Tongue (tissue), 1 donor: ENCODE measurements at regions not wholly inside any gene's neighbourhood (a gene's known extent, or its start where the extent isn't known, plus 50 kb on each side); places are given as distances from the start of the nearest gene placed in this dataset.

Experiments
- DNase-seq: peaks from one replicate; pipeline ENCODE4 v3.0.0-alpha.2; 2015

GRCh38 chr18:2180586-2180985 is 390.7 kb downstream of the METTL4 start:
- no peak for DNase-seq

DNA sequence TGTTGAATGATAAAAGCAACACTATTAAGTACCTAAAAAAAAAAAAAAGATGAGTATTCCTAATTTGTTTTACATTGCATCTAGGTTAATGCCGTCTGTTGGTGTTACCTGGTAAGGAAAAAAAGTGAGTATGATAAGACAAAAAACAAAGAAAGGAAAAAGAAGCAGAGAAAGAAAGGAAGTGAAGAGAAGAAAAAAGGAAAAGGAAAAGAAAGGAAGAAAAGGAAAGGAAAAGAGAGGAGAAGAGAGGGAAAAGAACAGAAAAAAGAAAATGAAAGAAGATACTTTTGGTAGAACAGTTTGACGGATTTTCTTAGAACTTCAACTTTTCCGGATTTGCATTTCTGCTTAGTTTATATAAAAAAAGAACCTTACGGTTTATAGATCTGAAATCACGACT is 387.9 kb downstream of the METTL4 start:
- no peak for DNase-seq

GRCh38 chr18:2186967-2187366 is 384.3 kb downstream of the METTL4 start:
- DNase-seq = no peak

GRCh38 chr18:2188258-2188657 is 383.0 kb downstream of the METTL4 start:
- no peak for DNase-seq

- no peak for DNase-seq
Measured at GRCh38 chr18:2191180-2191790, 380.0 kb downstream of the METTL4 start.

DNA sequence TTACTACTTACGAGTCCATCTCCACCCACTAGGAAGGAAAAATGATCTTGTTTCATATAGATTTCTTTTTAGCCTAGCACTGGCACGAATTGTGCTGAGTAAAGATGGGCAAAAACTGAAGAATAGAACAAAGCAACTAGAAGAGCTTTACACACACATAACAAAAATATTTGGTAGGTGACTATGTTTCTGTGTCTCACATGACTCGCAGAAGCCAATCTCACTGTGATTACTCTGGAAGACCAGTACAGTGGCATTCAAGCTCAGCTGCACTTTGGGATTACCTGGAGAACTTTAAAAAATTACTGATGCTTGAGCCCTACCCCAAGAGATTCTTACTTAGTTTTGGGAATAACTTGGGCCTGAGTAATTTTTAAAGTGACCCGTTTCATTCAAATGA is 378.7 kb downstream of the METTL4 start:
- no peak for DNase-seq

DNA sequence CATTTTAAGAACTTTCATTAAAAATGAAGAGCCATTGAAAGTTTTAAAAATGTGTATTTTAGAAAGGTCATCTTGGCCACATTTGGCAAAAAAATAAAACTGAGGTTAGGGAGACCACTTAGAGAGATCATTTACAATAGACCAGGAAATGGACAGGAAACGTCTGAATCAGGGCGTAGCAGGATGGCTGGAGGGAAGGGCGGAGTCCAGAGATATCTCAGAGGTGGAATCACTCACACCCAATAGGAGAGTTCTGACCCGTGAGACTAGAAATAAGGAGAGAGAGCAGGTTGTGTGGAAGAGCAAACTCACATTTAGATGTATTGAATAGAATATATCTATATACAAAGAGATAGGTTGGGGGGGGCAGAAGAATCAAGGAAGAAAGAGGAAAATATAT is 373.4 kb downstream of the METTL4 start:
- DNase-seq = no peak

GRCh38 chr18:2199060-2199459 is 372.2 kb downstream of the METTL4 start:
- DNase-seq = no peak

GRCh38 chr18:2201036-2201600 is 370.2 kb downstream of the METTL4 start:
- peak; percentile 48 for DNase-seq

DNA sequence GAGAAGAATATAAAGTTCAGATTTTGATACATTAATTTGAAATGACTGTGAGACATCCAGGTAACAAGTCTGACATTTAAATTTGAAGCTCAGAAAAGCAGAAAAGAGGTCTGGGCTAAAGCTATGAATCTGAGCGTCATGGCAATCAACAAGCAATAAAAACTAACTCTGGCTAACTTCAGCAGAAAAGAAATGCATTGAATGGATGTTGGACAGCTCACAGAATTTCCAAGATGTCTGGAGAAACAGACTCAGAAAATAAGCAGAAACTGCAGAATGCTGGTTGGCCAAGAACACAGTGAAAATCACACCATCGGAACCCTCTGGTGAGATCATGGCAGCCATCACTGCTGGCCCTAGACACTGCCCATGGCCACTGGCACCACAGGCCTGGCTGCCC is 366.6 kb downstream of the METTL4 start:
- DNase-seq = peak; percentile 54

DNA sequence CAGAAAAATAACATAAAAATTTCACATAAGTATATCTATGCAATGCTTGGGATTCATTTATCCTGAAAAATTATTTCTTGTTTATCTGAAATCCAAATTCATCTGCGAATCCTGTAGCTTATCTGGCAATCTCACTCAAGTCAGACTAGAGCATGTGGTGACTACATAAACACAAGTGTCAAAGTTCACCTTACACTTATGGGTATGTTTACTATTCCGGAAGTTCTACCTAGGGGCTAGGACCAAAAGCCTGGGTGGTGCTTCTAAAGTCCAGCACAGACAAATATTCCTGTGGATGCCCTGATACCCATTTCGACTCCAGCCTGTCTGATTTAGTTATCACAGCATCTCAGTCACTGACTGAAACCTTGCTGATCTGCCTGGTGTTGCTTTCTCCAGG is 364.0 kb downstream of the METTL4 start:
- no peak for DNase-seq

DNA sequence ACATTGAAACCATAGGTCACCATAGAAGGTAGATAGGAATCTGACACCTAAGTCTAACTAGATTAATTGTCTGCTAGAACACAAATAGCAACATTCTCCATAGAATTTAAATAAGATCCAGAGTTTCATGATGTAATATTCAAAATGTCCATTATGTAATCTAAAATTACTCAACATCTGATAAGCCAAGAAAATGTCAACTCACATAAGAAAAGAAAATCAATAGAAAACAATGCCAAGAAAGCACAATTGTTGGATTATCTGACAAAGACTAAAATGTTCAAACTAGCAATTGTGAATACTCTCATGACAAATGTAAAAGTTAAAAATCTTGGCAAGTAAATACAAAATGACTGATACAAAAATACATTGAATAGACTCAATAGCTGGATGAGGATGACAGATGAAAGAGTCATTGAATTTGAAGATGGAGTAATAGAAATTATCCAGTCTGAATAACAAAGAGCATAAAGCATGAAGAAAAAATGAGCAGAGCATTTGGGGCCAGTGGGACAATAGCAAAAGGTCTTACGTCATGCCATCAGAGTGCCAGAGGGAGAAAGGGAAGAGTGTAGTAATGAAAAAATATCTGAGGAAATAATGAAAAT is 358.6 kb downstream of the METTL4 start:
- DNase-seq = peak; percentile 56

- no peak for DNase-seq
Measured at GRCh38 chr18:2213905-2214304, 357.4 kb downstream of the METTL4 start.

- no peak for DNase-seq
Measured at GRCh38 chr18:2217356-2217755, 353.9 kb downstream of the METTL4 start.

DNA sequence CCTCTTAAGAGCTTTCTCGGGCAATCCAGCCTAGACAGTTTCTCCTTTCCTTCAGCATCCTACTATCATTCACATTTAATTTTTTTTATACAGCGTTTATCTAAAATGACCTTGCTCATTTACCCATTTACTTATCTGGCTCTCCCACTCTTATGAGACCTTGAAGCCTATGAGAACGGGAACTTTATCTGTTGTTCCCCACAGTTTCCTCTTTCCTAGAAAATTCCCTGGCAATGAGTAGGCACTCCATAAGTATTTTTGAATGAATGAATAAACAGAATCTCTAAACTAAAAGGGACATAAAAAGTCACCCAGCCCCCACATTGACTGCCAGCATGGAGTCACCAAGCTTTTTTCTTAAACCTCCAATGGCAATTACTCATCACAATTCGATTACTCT is 353.2 kb downstream of the METTL4 start:
- DNase-seq = no peak

GRCh38 chr18:2219706-2220105 is 351.6 kb downstream of the METTL4 start:
- DNase-seq = no peak

- no peak for DNase-seq
Measured at GRCh38 chr18:2222270-2223185, 348.8 kb downstream of the METTL4 start.

GRCh38 chr18:2223449-2223848 is 347.9 kb downstream of the METTL4 start:
- DNase-seq = peak; percentile 32

DNA sequence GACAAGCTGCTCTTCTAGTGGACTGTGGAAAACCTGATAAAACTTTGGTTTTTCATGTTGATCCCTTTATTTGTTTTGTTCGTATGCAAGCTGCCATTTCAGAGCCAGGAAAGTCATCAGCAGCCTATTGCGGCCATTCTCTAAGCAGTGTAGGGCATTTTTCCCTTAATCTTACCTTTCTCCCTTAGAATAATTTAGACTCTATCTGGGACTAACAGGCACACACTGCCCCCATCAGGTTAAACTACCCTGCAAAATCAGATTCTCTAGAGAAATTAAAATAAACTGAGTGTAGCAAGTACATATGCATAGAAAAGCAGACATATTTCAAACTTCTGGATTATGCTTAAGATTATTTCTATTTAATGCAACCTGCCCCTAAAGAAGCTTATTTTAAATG is 347.5 kb downstream of the METTL4 start:
- DNase-seq = peak; percentile 61

DNA sequence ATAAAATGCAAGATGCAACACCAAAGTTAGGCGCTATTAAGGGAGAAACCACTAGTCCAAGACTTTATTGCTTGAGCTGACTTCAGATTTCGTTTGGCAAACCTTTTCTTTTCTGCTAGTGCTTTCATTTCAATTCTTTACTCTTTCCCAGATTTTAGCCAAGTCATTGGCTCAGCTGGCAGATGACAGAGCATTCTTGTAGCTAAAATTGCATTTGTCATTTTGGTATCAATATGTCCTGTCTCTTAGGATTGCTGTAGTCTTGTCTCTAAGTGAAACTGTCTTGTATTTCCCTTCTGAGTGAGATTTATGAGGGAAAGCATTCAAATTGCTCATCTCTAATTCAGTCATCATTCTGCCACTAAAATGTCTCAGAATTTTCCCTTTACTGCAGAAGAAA is 335.1 kb downstream of the METTL4 start:
- no peak for DNase-seq

GRCh38 chr18:2237706-2238105 is 333.6 kb downstream of the METTL4 start:
- no peak for DNase-seq

DNA sequence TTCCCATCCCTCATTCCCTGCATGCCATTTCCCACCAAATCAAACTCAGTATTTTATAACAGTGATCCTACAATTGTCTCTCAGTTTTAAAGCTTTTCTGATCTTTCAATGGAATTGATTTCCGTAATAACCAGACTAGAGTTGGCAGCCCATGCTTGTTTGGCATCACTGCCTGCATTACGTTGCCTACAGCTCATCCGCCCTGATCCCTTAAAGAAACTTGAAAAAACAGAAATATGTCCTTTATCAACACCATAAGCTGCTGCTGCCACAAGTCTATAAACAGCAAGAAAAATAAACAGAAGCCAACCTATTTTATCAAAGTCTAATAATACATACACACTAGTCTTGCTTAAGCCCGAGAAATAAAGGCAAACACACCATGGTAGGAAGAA is 331.0 kb downstream of the METTL4 start:
- no peak for DNase-seq

GRCh38 chr18:2244641-2245040 is 326.7 kb downstream of the METTL4 start:
- DNase-seq = no peak
